HFFc6 (cell line): ENCODE measurements at regions not wholly inside any gene's neighbourhood (a gene's known extent, or its start where the extent isn't known, plus 50 kb on each side); places are given as distances from the start of the nearest gene placed in this dataset.
"Not testable (repeated sequence)": the region's sequence is repeated elsewhere in the genome, so short reads cannot be mapped to it uniquely, and the experiment has no call there.

Experiments
- DNase-seq: peaks from one replicate; pipeline ENCODE4 v3.0.0-alpha.2; 2018
- H3K27ac Mint-ChIP-seq: 2 replicates; pipeline ENCODE4 v1.8.0; 2020; ENCODE audit warnings: mild to moderate bottlenecking, mixed read lengths
- H3K27me3 Mint-ChIP-seq: 2 replicates; pipeline ENCODE4 v1.8.0; 2021; ENCODE audit warnings: mild to moderate bottlenecking, moderate library complexity, mixed read lengths; ENCODE audit not compliant: insufficient read depth
- H3K36me3 Mint-ChIP-seq: 2 replicates; pipeline ENCODE4 v1.8.0; 2021; ENCODE audit warnings: low read depth, mixed read lengths
- H3K4me1 Mint-ChIP-seq: 2 replicates; pipeline ENCODE4 v1.8.0; 2020; ENCODE audit warnings: low read depth, mixed read lengths
- H3K4me3 Mint-ChIP-seq: 2 replicates; pipeline ENCODE4 v1.8.0; 2020; ENCODE audit warnings: mild to moderate bottlenecking, moderate library complexity, mixed read lengths
- H3K9me3 Mint-ChIP-seq: 2 replicates; pipeline ENCODE4 v1.8.0; 2020; ENCODE audit warnings: mild to moderate bottlenecking, mixed read lengths
- CTCF ChIP-seq: fragments of 200-600 bp; sonication (generic); IDR thresholded peaks from 2 replicates; pipeline ENCODE4 v1.5.0; 2021; ENCODE audit warnings: antibody characterized with exemption, mild to moderate bottlenecking

- Mint-ChIP-seq H3K9me3 (peaks cover 5% of the 10 kb centered on the region; the same call in 1 of the 2 replicates), H3K4me3 (no peak overlapping the region), H3K4me1 (no peaks in the 10 kb centered on the region), H3K27ac (no peak overlapping the region), H3K27me3 (no peaks in the 10 kb centered on the region), H3K36me3 (no peaks in the 10 kb centered on the region)
- no peak for DNase-seq
- no peak for TF ChIP-seq CTCF
Observed at GRCh38 chr4:60400593-60400992, 799.5 kb upstream of the ADGRL3 start.

- DNase-seq: no peak
- H3K9me3 Mint-ChIP-seq: peaks cover 5% of the 10 kb centered on the region
- H3K27ac Mint-ChIP-seq: no peak overlapping the region
- no peaks in the 10 kb centered on the region for H3K36me3 Mint-ChIP-seq
- H3K4me3 Mint-ChIP-seq: no peak overlapping the region
- H3K27me3 Mint-ChIP-seq: no peaks in the 10 kb centered on the region
- no peak for TF ChIP-seq CTCF
- no peaks in the 10 kb centered on the region for H3K4me1 Mint-ChIP-seq
Observed at GRCh38 chr4:60404027-60404426, 796.1 kb upstream of the ADGRL3 start.

- H3K27me3 Mint-ChIP-seq: no peaks in the 10 kb centered on the region
Observed at GRCh38 chr4:60422439-60422838, 777.7 kb upstream of the ADGRL3 start.

GRCh38 chr4:60423573-60424184, 776.4 kb upstream of the ADGRL3 start:
- not testable (repeated sequence) for H3K4me3 Mint-ChIP-seq, H3K9me3 Mint-ChIP-seq, H3K27me3 Mint-ChIP-seq, H3K36me3 Mint-ChIP-seq, DNase-seq, H3K4me1 Mint-ChIP-seq, H3K27ac Mint-ChIP-seq

More at GRCh38 chr4:60422439-60422838, 777.7 kb upstream of the ADGRL3 start:
- no peak for DNase-seq
- TF ChIP-seq CTCF: no peak
- Mint-ChIP-seq H3K36me3 (no peaks in the 10 kb centered on the region), H3K9me3 (peaks cover 4% of the 10 kb centered on the region; the same call in 1 of the 2 replicates), H3K27ac (no peak overlapping the region), H3K4me1 (no peaks in the 10 kb centered on the region), H3K4me3 (no peak overlapping the region)

GRCh38 chr4:60432911-60433310, 767.2 kb upstream of the ADGRL3 start:
- Mint-ChIP-seq H3K4me3 (no peak overlapping the region), H3K4me1 (no peaks in the 10 kb centered on the region), H3K27me3 (no peaks in the 10 kb centered on the region), H3K9me3 (peaks cover 11% of the 10 kb centered on the region; the same call in 1 of the 2 replicates), H3K27ac (no peak overlapping the region), H3K36me3 (no peaks in the 10 kb centered on the region)
- no peak for DNase-seq
- TF ChIP-seq CTCF: no peak

GRCh38 chr4:60443068-60443467, 757.1 kb upstream of the ADGRL3 start:
- Mint-ChIP-seq H3K4me1 (no peaks in the 10 kb centered on the region), H3K27me3 (no peaks in the 10 kb centered on the region), H3K4me3 (no peak overlapping the region), H3K36me3 (no peaks in the 10 kb centered on the region), H3K27ac (no peak overlapping the region), H3K9me3 (peaks cover 4% of the 10 kb centered on the region; the same call in 1 of the 2 replicates)
- DNase-seq: no peak
- no peak for TF ChIP-seq CTCF
